ENCODE measurements at regions not wholly inside any gene's neighbourhood (a gene's known extent, or its start where the extent isn't known, plus 50 kb on each side); places are given as distances from the start of the nearest gene placed in this dataset.

GRCh38 chr1:69414574-69414973, 153.1 kb upstream of the LRRC7 start (continued):
- TF ChIP-seq, protein P1, sequence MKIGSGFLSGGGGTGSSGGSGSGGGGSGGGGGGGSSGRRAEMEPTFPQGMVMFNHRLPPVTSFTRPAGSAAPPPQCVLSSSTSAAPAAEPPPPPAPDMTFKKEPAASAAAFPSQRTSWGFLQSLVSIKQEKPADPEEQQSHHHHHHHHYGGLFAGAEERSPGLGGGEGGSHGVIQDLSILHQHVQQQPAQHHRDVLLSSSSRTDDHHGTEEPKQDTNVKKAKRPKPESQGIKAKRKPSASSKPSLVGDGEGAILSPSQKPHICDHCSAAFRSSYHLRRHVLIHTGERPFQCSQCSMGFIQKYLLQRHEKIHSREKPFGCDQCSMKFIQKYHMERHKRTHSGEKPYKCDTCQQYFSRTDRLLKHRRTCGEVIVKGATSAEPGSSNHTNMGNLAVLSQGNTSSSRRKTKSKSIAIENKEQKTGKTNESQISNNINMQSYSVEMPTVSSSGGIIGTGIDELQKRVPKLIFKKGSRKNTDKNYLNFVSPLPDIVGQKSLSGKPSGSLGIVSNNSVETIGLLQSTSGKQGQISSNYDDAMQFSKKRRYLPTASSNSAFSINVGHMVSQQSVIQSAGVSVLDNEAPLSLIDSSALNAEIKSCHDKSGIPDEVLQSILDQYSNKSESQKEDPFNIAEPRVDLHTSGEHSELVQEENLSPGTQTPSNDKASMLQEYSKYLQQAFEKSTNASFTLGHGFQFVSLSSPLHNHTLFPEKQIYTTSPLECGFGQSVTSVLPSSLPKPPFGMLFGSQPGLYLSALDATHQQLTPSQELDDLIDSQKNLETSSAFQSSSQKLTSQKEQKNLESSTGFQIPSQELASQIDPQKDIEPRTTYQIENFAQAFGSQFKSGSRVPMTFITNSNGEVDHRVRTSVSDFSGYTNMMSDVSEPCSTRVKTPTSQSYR (CRISPR knock-in tag; IDR thresholded peaks at IDR 0.05) = no peak
- TF ChIP-seq ELF4 (CRISPR knock-in tag; IDR thresholded peaks at IDR 0.05; ENCODE audit: low read depth) (no peak), CREB1 (CRISPR knock-in tag; IDR thresholded peaks at IDR 0.05) (no peak), IRF2 (CRISPR knock-in tag; IDR thresholded peaks at IDR 0.05; ENCODE audit: borderline replicate concordance, low read depth) (no peak), ZNF138 (CRISPR knock-in tag; conservative IDR thresholded peaks at IDR 0.05) (no peak), JUN (CRISPR knock-in tag; IDR thresholded peaks at IDR 0.05) (no peak), NFE2L1 (CRISPR knock-in tag; IDR thresholded peaks at IDR 0.05) (no peak), SP1 (CRISPR knock-in tag; conservative IDR thresholded peaks at IDR 0.05) (no peak), ZNF317 (CRISPR knock-in tag; IDR thresholded peaks at IDR 0.05; ENCODE audit: borderline replicate concordance, low read depth) (no peak), NR1H2 (CRISPR knock-in tag; IDR thresholded peaks at IDR 0.05) (no peak), FOXJ3 (CRISPR knock-in tag; IDR thresholded peaks at IDR 0.05; ENCODE audit: borderline replicate concordance) (no peak)
- TF ChIP-seq, protein P2, sequence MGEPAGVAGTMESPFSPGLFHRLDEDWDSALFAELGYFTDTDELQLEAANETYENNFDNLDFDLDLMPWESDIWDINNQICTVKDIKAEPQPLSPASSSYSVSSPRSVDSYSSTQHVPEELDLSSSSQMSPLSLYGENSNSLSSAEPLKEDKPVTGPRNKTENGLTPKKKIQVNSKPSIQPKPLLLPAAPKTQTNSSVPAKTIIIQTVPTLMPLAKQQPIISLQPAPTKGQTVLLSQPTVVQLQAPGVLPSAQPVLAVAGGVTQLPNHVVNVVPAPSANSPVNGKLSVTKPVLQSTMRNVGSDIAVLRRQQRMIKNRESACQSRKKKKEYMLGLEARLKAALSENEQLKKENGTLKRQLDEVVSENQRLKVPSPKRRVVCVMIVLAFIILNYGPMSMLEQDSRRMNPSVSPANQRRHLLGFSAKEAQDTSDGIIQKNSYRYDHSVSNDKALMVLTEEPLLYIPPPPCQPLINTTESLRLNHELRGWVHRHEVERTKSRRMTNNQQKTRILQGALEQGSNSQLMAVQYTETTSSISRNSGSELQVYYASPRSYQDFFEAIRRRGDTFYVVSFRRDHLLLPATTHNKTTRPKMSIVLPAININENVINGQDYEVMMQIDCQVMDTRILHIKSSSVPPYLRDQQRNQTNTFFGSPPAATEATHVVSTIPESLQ (CRISPR knock-in tag; IDR thresholded peaks at IDR 0.05) = no peak
- TF ChIP-seq, protein P3, sequence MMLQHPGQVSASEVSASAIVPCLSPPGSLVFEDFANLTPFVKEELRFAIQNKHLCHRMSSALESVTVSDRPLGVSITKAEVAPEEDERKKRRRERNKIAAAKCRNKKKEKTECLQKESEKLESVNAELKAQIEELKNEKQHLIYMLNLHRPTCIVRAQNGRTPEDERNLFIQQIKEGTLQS (CRISPR knock-in tag; conservative IDR thresholded peaks at IDR 0.05) = no peak
- TF ChIP-seq, protein P4, sequence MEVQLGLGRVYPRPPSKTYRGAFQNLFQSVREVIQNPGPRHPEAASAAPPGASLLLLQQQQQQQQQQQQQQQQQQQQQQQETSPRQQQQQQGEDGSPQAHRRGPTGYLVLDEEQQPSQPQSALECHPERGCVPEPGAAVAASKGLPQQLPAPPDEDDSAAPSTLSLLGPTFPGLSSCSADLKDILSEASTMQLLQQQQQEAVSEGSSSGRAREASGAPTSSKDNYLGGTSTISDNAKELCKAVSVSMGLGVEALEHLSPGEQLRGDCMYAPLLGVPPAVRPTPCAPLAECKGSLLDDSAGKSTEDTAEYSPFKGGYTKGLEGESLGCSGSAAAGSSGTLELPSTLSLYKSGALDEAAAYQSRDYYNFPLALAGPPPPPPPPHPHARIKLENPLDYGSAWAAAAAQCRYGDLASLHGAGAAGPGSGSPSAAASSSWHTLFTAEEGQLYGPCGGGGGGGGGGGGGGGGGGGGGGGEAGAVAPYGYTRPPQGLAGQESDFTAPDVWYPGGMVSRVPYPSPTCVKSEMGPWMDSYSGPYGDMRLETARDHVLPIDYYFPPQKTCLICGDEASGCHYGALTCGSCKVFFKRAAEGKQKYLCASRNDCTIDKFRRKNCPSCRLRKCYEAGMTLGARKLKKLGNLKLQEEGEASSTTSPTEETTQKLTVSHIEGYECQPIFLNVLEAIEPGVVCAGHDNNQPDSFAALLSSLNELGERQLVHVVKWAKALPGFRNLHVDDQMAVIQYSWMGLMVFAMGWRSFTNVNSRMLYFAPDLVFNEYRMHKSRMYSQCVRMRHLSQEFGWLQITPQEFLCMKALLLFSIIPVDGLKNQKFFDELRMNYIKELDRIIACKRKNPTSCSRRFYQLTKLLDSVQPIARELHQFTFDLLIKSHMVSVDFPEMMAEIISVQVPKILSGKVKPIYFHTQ (CRISPR knock-in tag; IDR thresholded peaks at IDR 0.05) = no peak
- TF ChIP-seq, protein P5, sequence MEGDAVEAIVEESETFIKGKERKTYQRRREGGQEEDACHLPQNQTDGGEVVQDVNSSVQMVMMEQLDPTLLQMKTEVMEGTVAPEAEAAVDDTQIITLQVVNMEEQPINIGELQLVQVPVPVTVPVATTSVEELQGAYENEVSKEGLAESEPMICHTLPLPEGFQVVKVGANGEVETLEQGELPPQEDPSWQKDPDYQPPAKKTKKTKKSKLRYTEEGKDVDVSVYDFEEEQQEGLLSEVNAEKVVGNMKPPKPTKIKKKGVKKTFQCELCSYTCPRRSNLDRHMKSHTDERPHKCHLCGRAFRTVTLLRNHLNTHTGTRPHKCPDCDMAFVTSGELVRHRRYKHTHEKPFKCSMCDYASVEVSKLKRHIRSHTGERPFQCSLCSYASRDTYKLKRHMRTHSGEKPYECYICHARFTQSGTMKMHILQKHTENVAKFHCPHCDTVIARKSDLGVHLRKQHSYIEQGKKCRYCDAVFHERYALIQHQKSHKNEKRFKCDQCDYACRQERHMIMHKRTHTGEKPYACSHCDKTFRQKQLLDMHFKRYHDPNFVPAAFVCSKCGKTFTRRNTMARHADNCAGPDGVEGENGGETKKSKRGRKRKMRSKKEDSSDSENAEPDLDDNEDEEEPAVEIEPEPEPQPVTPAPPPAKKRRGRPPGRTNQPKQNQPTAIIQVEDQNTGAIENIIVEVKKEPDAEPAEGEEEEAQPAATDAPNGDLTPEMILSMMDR (IDR thresholded peaks at IDR 0.05) = no peak

GRCh38 chr1:69421286-69421685, 146.4 kb upstream of the LRRC7 start:
- 0 out of 2 replicates have a peak, but pooled peaks cover 2% of the 10 kb centered on the region for H3K4me1 Mint-ChIP-seq
- TF ChIP-seq NR3C1 (CRISPR knock-in tag; conservative IDR thresholded peaks at IDR 0.05; ENCODE audit: low read depth) = no peak
- TF ChIP-seq HMGXB4 (CRISPR knock-in tag; IDR thresholded peaks at IDR 0.05) = no peak
- no peak for TF ChIP-seq MYBL2 (CRISPR knock-in tag; IDR thresholded peaks at IDR 0.05)
- TF ChIP-seq HMGA2 (CRISPR knock-in tag; IDR thresholded peaks at IDR 0.05) = no peak
- TF ChIP-seq, protein P6, sequence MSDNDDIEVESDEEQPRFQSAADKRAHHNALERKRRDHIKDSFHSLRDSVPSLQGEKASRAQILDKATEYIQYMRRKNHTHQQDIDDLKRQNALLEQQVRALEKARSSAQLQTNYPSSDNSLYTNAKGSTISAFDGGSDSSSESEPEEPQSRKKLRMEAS (CRISPR knock-in tag; IDR thresholded peaks at IDR 0.05) = no peak
- H3K27me3 Mint-ChIP-seq (ENCODE audit: low read depth) = no peaks in the 10 kb centered on the region
- H3K4me3 Mint-ChIP-seq = no peak overlapping the region
- CTCF ChIA-PET = no interaction called here
- no peaks in the 10 kb centered on the region for H3K36me3 Mint-ChIP-seq
- no peak for ATAC-seq
- POLR2A ChIA-PET = no interaction called here
- peaks cover 4% of the 10 kb centered on the region; the same call in 1 of the 2 replicates for H3K9me3 Mint-ChIP-seq
- no peak overlapping the region for H3K27ac Mint-ChIP-seq
- no peak for DNase-seq (ENCODE audit: low spot score)

Measured in WTC11 (cell line).